Activated CD4-positive, alpha-beta memory T cell treated with anti-CD3 and anti-CD28 coated beads, Interleukin-2, amount 10 ng/mL, durations not matched to agents 7 days and 5 days (primary cell): ENCODE measurements at regions not wholly inside any gene's neighbourhood (a gene's known extent, or its start where the extent isn't known, plus 50 kb on each side); places are given as distances from the start of the nearest gene placed in this dataset.

Source experiments
- CTCF ChIA-PET: fragments of 350-600 bp; sonication (Branson Sonifier 250); formaldehyde crosslinking; loops from one replicate; lab custom pipeline; 2021; ENCODE audit warnings: antibody characterized with exemption, inconsistent platforms; lab: Charles Lee
- POLR2A ChIA-PET: fragments of 350-600 bp; sonication (Branson Sonifier 250); formaldehyde crosslinking; loops from one replicate; lab custom pipeline; 2021; ENCODE audit warnings: antibody characterized with exemption; lab: Charles Lee
- DNase-seq: peaks from one replicate; pipeline ENCODE4 v3.0.0-alpha.2; 2020
- H3K27ac Mint-ChIP-seq: one replicate; pipeline ENCODE4 v1.8.0; 2021; ENCODE audit warnings: mild to moderate bottlenecking, mixed read lengths
- H3K27me3 Mint-ChIP-seq: one replicate; pipeline ENCODE4 v1.8.0; 2021; ENCODE audit warnings: mixed read lengths
- H3K36me3 Mint-ChIP-seq: one replicate; pipeline ENCODE4 v1.8.0; 2021; ENCODE audit warnings: low read depth, mixed read lengths
- H3K4me1 Mint-ChIP-seq: one replicate; pipeline ENCODE4 v1.8.0; 2021; ENCODE audit warnings: mixed read lengths
- H3K4me3 Mint-ChIP-seq: one replicate; pipeline ENCODE4 v1.8.0; 2021; ENCODE audit warnings: mild to moderate bottlenecking, mixed read lengths
- H3K9me3 Mint-ChIP-seq: one replicate; pipeline ENCODE4 v1.8.0; 2021; ENCODE audit warnings: mixed read lengths

- no peak overlapping the region for H3K4me3 Mint-ChIP-seq
- no peak for DNase-seq
- CTCF ChIA-PET, result no interaction called here
- POLR2A ChIA-PET, result no interaction called here
- no peak overlapping the region for H3K27ac Mint-ChIP-seq
- H3K9me3 Mint-ChIP-seq, result no peaks in the 10 kb centered on the region
- no peaks in the 10 kb centered on the region for H3K4me1 Mint-ChIP-seq
- H3K36me3 Mint-ChIP-seq, result no peaks in the 10 kb centered on the region
- peaks cover 1% of the 10 kb centered on the region for H3K27me3 Mint-ChIP-seq
Observed at GRCh38 chr3:124256156-124256555, 264.2 kb upstream of the ROPN1 start.

GRCh38 chr3:124256599-124256998 lies 264.7 kb upstream of the ROPN1 start:
- no peak for DNase-seq
- no peaks in the 10 kb centered on the region for H3K4me1 Mint-ChIP-seq
- H3K27ac Mint-ChIP-seq, result no peak overlapping the region
- H3K4me3 Mint-ChIP-seq, result no peak overlapping the region
- H3K27me3 Mint-ChIP-seq, result peaks cover 1% of the 10 kb centered on the region
- no peaks in the 10 kb centered on the region for H3K36me3 Mint-ChIP-seq
- H3K9me3 Mint-ChIP-seq, result no peaks in the 10 kb centered on the region
- ChIA-PET CTCF (no interaction called here), POLR2A (no interaction called here)

- no peak for DNase-seq
- H3K9me3 Mint-ChIP-seq, result no peaks in the 10 kb centered on the region
- no peak overlapping the region for H3K27ac Mint-ChIP-seq
- ChIA-PET CTCF (no interaction called here), POLR2A (no interaction called here)
- H3K4me1 Mint-ChIP-seq, result no peaks in the 10 kb centered on the region
- no peaks in the 10 kb centered on the region for H3K36me3 Mint-ChIP-seq
- H3K4me3 Mint-ChIP-seq, result no peak overlapping the region
- peaks cover 1% of the 10 kb centered on the region for H3K27me3 Mint-ChIP-seq
Observed at GRCh38 chr3:124257336-124257864, 265.5 kb upstream of the ROPN1 start.

DNA sequence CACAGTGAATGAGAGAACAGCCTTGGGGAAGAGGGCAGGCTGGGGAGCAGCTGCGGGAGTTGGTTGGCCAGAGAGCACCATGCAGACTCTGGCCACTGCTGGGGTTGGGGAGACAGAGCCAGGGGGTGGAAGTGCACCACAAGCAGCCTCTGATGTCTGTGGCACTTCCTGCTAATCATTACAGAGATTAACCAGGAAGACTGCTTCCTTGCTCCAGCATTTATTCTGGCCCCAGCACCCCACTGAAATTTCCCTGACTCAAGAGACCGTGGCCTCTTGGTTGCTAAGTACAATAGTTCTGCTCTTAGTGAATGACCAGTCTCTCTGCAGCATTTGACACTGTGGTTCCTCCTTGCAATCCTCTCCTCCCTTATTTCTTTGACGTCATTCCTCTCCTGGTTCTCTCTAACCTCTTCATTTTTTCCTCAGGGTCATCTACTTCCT lies 266.2 kb upstream of the ROPN1 start:
- no peak overlapping the region for H3K27ac Mint-ChIP-seq
- H3K4me1 Mint-ChIP-seq, result no peaks in the 10 kb centered on the region
- ChIA-PET POLR2A (no interaction called here), CTCF (no interaction called here)
- H3K4me3 Mint-ChIP-seq, result no peak overlapping the region
- H3K27me3 Mint-ChIP-seq, result peaks cover 1% of the 10 kb centered on the region
- no peaks in the 10 kb centered on the region for H3K36me3 Mint-ChIP-seq
- DNase-seq, result no peak
- H3K9me3 Mint-ChIP-seq, result no peaks in the 10 kb centered on the region

- Mint-ChIP-seq H3K36me3 (no peaks in the 10 kb centered on the region), H3K27me3 (peaks cover 1% of the 10 kb centered on the region), H3K4me1 (no peaks in the 10 kb centered on the region), H3K9me3 (no peaks in the 10 kb centered on the region), H3K27ac (no peak overlapping the region), H3K4me3 (no peak overlapping the region)
- CTCF ChIA-PET, result no interaction called here
- POLR2A ChIA-PET, result no interaction called here
- DNase-seq, result no peak
Observed at GRCh38 chr3:124260206-124260915, 268.4 kb upstream of the ROPN1 start.

DNA sequence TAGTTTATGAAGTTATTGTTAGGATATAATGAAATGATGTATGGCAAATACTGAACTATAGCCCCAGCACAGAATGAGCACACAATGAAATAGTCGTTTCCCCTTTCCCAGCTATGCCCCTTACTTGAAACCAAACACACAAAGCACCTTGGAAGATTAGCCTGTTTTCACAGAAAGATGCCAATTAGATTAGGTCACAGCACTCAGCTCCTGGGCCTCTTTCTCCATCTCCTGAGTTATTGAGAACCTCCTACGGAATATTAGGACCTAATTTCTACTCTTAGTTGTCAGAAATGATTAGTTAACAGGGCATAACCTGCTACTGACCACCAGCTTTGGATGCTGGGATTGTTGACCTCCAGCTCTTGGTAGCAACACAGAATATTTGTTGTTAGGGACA lies 269.4 kb upstream of the ROPN1 start:
- no peak overlapping the region for H3K27ac Mint-ChIP-seq
- CTCF ChIA-PET, result no interaction called here
- no peaks in the 10 kb centered on the region for H3K9me3 Mint-ChIP-seq
- no peaks in the 10 kb centered on the region for H3K36me3 Mint-ChIP-seq
- peaks cover 1% of the 10 kb centered on the region for H3K27me3 Mint-ChIP-seq
- DNase-seq, result no peak
- H3K4me3 Mint-ChIP-seq, result no peak overlapping the region
- no peaks in the 10 kb centered on the region for H3K4me1 Mint-ChIP-seq
- POLR2A ChIA-PET, result no interaction called here

- no peak overlapping the region for H3K27ac Mint-ChIP-seq
- H3K9me3 Mint-ChIP-seq, result no peaks in the 10 kb centered on the region
- no peaks in the 10 kb centered on the region for H3K36me3 Mint-ChIP-seq
- ChIA-PET CTCF (no interaction called here), POLR2A (no interaction called here)
- H3K27me3 Mint-ChIP-seq, result no peaks in the 10 kb centered on the region
- no peak overlapping the region for H3K4me3 Mint-ChIP-seq
- no peak for DNase-seq
- H3K4me1 Mint-ChIP-seq, result no peaks in the 10 kb centered on the region
Observed at GRCh38 chr3:124263168-124263567, 271.2 kb upstream of the ROPN1 start.

- Mint-ChIP-seq H3K27ac (no peak overlapping the region), H3K9me3 (no peaks in the 10 kb centered on the region)
- CTCF ChIA-PET, result no interaction called here
Observed at GRCh38 chr3:124264346-124264745, 272.4 kb upstream of the ROPN1 start.

DNA sequence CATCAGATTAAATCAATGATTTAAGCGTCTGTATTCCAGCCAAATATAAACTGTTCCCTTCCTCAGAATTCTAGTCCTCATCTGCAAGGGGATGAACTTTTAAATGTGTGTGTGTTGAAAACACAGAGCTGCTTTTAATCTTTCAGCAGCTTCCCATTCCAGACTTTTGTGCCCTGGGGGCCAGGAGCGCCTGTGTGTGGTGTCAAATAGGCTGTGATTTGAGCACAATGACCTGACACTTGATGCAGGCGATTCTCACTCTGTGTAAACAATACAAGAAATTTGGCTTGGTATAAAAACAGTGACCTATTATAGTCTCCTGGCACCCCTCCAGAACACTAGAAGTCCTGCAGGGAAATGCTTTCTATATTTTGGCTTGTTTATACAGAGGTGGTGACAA lies 274.6 kb upstream of the ROPN1 start:
- no peaks in the 10 kb centered on the region for H3K9me3 Mint-ChIP-seq
- no peak overlapping the region for H3K4me3 Mint-ChIP-seq
- H3K36me3 Mint-ChIP-seq, result no peaks in the 10 kb centered on the region
- POLR2A ChIA-PET, result no interaction called here
- CTCF ChIA-PET, result no interaction called here
- H3K27me3 Mint-ChIP-seq, result peaks cover 2% of the 10 kb centered on the region
- no peaks in the 10 kb centered on the region for H3K4me1 Mint-ChIP-seq
- no peak overlapping the region for H3K27ac Mint-ChIP-seq
- DNase-seq, result no peak

More at GRCh38 chr3:124264346-124264745, 272.4 kb upstream of the ROPN1 start:
- Mint-ChIP-seq H3K4me3 (no peak overlapping the region), H3K36me3 (no peaks in the 10 kb centered on the region), H3K27me3 (peaks cover 2% of the 10 kb centered on the region), H3K4me1 (no peaks in the 10 kb centered on the region)
- POLR2A ChIA-PET, result no interaction called here
- DNase-seq, result no peak

DNA sequence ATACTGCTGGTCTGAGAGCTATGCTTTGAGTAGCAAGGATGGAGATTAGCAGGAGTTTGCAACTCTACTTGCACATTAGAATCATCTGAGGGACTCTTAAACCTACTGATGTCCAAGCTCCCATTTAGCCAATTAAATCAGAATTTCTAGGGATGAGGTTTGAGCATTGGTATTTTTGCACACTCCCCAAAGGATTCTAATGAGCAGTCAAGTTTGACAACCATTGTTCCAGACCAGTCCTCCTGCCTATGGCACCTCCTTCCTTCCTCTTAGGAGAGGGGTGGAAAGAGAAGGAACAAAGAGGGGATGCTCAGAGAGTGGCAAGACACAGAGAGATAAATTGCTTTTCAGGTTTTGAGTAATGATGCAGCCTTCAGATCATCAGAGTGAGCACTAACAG lies 275.5 kb upstream of the ROPN1 start:
- no peak for DNase-seq
- H3K9me3 Mint-ChIP-seq, result no peaks in the 10 kb centered on the region
- H3K36me3 Mint-ChIP-seq, result no peaks in the 10 kb centered on the region
- CTCF ChIA-PET, result interaction anchor here (0.5 kb wide), 1 partner anchor 21 kb away, joined by 3 read pairs; no protein-coding TSS in a partner anchor
- H3K27me3 Mint-ChIP-seq, result peaks cover 2% of the 10 kb centered on the region
- H3K27ac Mint-ChIP-seq, result no peak overlapping the region
- POLR2A ChIA-PET, result no interaction called here
- no peaks in the 10 kb centered on the region for H3K4me1 Mint-ChIP-seq
- H3K4me3 Mint-ChIP-seq, result no peak overlapping the region

- peaks cover 2% of the 10 kb centered on the region for H3K27me3 Mint-ChIP-seq
- no peak for DNase-seq
- H3K27ac Mint-ChIP-seq, result no peak overlapping the region
- H3K36me3 Mint-ChIP-seq, result no peaks in the 10 kb centered on the region
- H3K9me3 Mint-ChIP-seq, result no peaks in the 10 kb centered on the region
- no peaks in the 10 kb centered on the region for H3K4me1 Mint-ChIP-seq
- ChIA-PET POLR2A (no interaction called here), CTCF (no interaction called here)
- no peak overlapping the region for H3K4me3 Mint-ChIP-seq
Observed at GRCh38 chr3:124268355-124268754, 276.4 kb upstream of the ROPN1 start.

DNA sequence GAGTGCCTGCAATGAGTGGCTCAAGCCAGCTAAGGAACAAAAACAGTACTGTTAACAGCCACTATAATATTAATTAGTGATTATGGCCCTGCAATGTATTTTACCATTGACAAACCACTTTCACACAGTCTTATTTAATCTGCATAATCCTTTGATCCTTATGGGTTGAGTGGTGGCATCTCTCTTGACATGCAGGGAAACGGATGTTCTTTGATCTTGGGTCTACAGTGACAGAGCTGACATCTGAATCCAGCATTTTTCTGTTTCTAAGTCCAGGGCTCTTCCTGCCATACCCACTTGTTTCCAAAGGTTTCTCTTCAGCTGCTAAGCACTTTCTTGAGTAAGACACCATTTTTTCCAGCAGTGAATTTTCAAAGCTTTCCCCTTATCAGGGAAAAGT lies 277.7 kb upstream of the ROPN1 start:
- Mint-ChIP-seq H3K4me1 (no peaks in the 10 kb centered on the region), H3K27me3 (peaks cover 2% of the 10 kb centered on the region), H3K36me3 (no peaks in the 10 kb centered on the region), H3K27ac (no peak overlapping the region), H3K9me3 (no peaks in the 10 kb centered on the region), H3K4me3 (no peak overlapping the region)
- DNase-seq, result no peak
- ChIA-PET POLR2A (no interaction called here), CTCF (no interaction called here)

DNA sequence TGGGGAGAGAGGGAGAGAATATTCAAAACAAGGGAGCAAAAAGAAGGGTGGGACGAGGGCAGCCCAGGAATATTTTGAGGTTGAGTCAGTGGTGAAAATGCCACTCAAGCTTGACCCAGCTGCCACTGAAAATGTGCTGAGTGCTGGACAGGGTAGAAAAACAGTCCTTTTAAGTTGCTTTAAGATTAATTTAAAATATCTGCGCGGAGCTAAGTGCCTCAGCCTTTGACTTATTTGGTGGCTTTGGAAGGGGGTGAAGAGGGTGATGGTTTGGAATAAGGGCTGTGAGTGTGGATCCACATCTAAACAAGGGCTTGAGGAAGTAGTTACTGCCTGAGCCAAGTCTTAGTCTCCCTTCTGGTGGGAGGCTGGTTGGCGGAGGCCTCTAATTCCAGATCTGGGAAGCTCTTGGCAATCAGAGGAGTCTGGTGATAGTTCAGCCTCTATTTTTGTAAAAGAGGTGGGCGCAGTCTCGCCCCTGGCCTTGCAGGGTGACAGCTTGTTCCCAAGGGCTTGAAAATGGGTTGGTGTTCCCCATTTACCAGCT lies 280.8 kb upstream of the ROPN1 start:
- no peaks in the 10 kb centered on the region for H3K9me3 Mint-ChIP-seq
- no peaks in the 10 kb centered on the region for H3K4me1 Mint-ChIP-seq
- no peaks in the 10 kb centered on the region for H3K36me3 Mint-ChIP-seq
- no peak overlapping the region for H3K4me3 Mint-ChIP-seq
- H3K27me3 Mint-ChIP-seq, result peaks cover 2% of the 10 kb centered on the region
- POLR2A ChIA-PET, result no interaction called here
- H3K27ac Mint-ChIP-seq, result no peak overlapping the region
- no peak for DNase-seq
- CTCF ChIA-PET, result interaction anchor here (0.6 kb wide), 1 partner anchor 186 kb away, joined by 3 read pairs; no protein-coding TSS in a partner anchor

- H3K27me3 Mint-ChIP-seq, result peaks cover 2% of the 10 kb centered on the region
- no peaks in the 10 kb centered on the region for H3K9me3 Mint-ChIP-seq
- H3K27ac Mint-ChIP-seq, result no peak overlapping the region
- no peak overlapping the region for H3K4me3 Mint-ChIP-seq
- H3K4me1 Mint-ChIP-seq, result no peaks in the 10 kb centered on the region
- ChIA-PET POLR2A (interaction anchor here (0.6 kb wide), 1 partner anchor 626 kb away, joined by 3 read pairs; no protein-coding TSS in a partner anchor), CTCF (no interaction called here)
- DNase-seq, result no peak
- H3K36me3 Mint-ChIP-seq, result no peaks in the 10 kb centered on the region
Observed at GRCh38 chr3:124273651-124274050, 281.7 kb upstream of the ROPN1 start.
